Hepatocyte (in vitro differentiated cells): ENCODE measurements at regions not wholly inside any gene's neighbourhood (a gene's known extent, or its start where the extent isn't known, plus 50 kb on each side); places are given as distances from the start of the nearest gene placed in this dataset.

Source experiments
- DNase-seq: peaks from one replicate; pipeline ENCODE4 v3.0.0-alpha.2; 2016; ENCODE audit warnings: low spot score
- H2AFZ ChIP-seq: fragments of 200-600 bp; sonication (generic); 2 replicates; pipeline ENCODE4 v1.6.0; 2016; ENCODE audit warnings: antibody characterized with exemption, mild to moderate bottlenecking
- H3K27ac ChIP-seq: fragments of 200-600 bp; sonication (generic); 2 replicates; pipeline ENCODE4 v1.5.1; 2016; ENCODE audit warnings: mild to moderate bottlenecking
- H3K27me3 ChIP-seq: fragments of 200-600 bp; sonication (generic); 2 replicates; pipeline ENCODE4 v1.6.1; 2016
- H3K36me3 ChIP-seq: fragments of 200-600 bp; sonication (generic); replicated peaks from 2 replicates; pipeline ENCODE4 v1.5.1; 2016; ENCODE audit warnings: low read depth; ENCODE audit not compliant: insufficient read depth
- H3K4me1 ChIP-seq: fragments of 200-600 bp; sonication (generic); 2 replicates; pipeline ENCODE4 v1.5.1; 2016; ENCODE audit warnings: mild to moderate bottlenecking, moderate library complexity; ENCODE audit not compliant: insufficient read depth
- H3K4me2 ChIP-seq: fragments of 200-600 bp; sonication (generic); 2 replicates; pipeline ENCODE4 v1.6.0; 2016
- H3K4me3 ChIP-seq: fragments of 200-600 bp; sonication (generic); 2 replicates; pipeline ENCODE4 v1.5.1; 2016; ENCODE audit warnings: mild to moderate bottlenecking
- H3K79me2 ChIP-seq: fragments of 200-600 bp; sonication (generic); 2 replicates; pipeline ENCODE4 v1.6.0; 2017; ENCODE audit warnings: mild to moderate bottlenecking
- H3K9me2 ChIP-seq: fragments of 200-600 bp; sonication (generic); replicated peaks from 2 replicates; pipeline ENCODE4 v1.6.0; 2017; ENCODE audit warnings: mild to moderate bottlenecking; ENCODE audit not compliant: insufficient read depth
- H3K9me3 ChIP-seq: fragments of 200-600 bp; sonication (generic); 2 replicates; pipeline ENCODE4 v1.5.1; 2016; ENCODE audit warnings: low read depth, mild to moderate bottlenecking
- H4K20me1 ChIP-seq: fragments of 200-600 bp; sonication (generic); 2 replicates; pipeline ENCODE4 v1.6.0; 2016; ENCODE audit warnings: mild to moderate bottlenecking; ENCODE audit not compliant: insufficient read depth, poor library complexity, severe bottlenecking
- EZH2 ChIP-seq: fragments of 200-600 bp; sonication (generic); IDR thresholded peaks from 2 replicates; pipeline ENCODE4 v1.6.1; 2016; ENCODE audit warnings: antibody characterized with exemption, mild to moderate bottlenecking, borderline replicate concordance
- EZH2phosphoT487 ChIP-seq: fragments of 200-600 bp; sonication (generic); IDR thresholded peaks from one replicate; pipeline ENCODE4 v1.6.1; 2018; ENCODE audit warnings: antibody characterized with exemption, mild to moderate bottlenecking, low read depth, moderate library complexity; ENCODE audit not compliant: unreplicated experiment, severe bottlenecking
- WGBS: methylation state at CpG from one replicate; pipeline ENCODE4 v1.1.6; 2016; ENCODE audit warnings: low lambda C conversion rate; ENCODE audit errors: missing lambda C conversion rate; 5-methylcytosine and 5-hydroxymethylcytosine counted together
- TF ChIP-seq, protein P1 (sequence below): fragments of 200-600 bp; sonication (generic); IDR thresholded peaks from 2 replicates; pipeline ENCODE4 v1.5.1; 2016; ENCODE audit warnings: antibody characterized with exemption, mild to moderate bottlenecking; ENCODE audit not compliant: poor library complexity

DNA sequence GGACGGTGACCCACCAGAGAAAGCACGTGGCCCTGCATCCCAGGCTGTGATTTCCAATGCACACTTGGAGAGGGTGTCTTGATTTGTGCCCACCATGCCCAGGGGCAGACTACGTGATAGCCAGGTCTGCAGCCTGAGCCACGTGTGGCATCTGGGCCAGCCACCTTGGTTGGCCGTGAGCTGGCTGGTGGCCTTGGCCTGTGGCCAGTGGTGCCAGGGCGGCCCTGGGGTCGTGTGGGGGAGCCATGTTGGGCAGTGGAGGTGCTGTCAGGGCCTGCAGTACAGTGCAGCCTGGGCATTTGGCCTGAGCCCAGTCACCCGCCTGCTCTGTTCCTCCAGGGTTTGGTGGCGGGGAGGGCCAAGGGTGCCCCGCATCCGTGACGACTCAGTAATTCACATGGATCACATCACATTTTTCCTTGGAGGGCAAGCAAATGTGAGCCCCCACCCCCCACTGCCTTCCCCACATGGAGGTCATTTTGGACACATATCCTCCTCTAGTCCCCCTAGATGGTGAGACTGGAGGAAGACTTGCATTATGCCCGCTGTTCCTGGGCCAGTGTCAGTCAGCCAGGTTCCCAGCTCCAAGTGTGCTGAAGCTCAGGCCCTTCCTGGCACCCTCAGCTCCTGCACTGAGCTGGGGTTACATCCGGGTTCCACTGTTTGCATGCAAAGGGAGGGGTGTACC lies 201.4 kb downstream of the UBE3A start:
- H2AFZ ChIP-seq: no peak overlapping the region
- H3K9me3 ChIP-seq: no peaks in the 10 kb centered on the region

DNA sequence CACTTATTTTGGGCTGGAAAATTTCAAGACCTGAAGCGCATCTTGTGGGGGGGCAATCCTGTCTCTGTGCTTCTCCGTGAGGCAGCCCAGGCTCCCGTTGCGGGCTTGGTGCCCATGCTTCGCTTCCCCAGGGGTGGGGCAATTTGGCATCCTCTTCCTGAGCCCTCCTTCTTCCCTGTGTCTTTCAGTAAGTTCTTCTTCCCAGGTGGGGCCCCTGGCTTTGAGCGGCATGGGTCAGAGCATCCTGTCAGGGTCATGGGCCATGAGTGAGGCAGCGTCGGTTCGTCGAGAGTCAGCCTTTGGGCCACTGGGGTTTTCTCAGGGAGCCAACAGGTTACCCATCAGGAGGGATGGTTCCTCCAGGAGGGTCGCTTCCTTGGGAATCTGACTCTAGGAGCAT lies 200.7 kb downstream of the UBE3A start:
- 95% methylated on average over 11 of the region's 11 CpGs for WGBS

More for the DNA sequence above, 201.4 kb downstream of the UBE3A start:
- TF ChIP-seq EZH2: no peak
- TF ChIP-seq, protein P1, sequence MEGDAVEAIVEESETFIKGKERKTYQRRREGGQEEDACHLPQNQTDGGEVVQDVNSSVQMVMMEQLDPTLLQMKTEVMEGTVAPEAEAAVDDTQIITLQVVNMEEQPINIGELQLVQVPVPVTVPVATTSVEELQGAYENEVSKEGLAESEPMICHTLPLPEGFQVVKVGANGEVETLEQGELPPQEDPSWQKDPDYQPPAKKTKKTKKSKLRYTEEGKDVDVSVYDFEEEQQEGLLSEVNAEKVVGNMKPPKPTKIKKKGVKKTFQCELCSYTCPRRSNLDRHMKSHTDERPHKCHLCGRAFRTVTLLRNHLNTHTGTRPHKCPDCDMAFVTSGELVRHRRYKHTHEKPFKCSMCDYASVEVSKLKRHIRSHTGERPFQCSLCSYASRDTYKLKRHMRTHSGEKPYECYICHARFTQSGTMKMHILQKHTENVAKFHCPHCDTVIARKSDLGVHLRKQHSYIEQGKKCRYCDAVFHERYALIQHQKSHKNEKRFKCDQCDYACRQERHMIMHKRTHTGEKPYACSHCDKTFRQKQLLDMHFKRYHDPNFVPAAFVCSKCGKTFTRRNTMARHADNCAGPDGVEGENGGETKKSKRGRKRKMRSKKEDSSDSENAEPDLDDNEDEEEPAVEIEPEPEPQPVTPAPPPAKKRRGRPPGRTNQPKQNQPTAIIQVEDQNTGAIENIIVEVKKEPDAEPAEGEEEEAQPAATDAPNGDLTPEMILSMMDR: no peak
- no peak for TF ChIP-seq EZH2phosphoT487
- WGBS: 74% methylated on average over 11 of the region's 14 CpGs
- DNase-seq: no peak
- Histone ChIP-seq H4K20me1 (no peaks in the 10 kb centered on the region), H3K79me2 (no peaks in the 10 kb centered on the region), H3K4me3 (no peak overlapping the region), H3K27me3 (no peaks in the 10 kb centered on the region), H3K27ac (no peak overlapping the region), H3K36me3 (no peaks in the 10 kb centered on the region), H3K4me1 (no peaks in the 10 kb centered on the region), H3K4me2 (no peak overlapping the region), H3K9me2 (no peaks in the 10 kb centered on the region)

DNA sequence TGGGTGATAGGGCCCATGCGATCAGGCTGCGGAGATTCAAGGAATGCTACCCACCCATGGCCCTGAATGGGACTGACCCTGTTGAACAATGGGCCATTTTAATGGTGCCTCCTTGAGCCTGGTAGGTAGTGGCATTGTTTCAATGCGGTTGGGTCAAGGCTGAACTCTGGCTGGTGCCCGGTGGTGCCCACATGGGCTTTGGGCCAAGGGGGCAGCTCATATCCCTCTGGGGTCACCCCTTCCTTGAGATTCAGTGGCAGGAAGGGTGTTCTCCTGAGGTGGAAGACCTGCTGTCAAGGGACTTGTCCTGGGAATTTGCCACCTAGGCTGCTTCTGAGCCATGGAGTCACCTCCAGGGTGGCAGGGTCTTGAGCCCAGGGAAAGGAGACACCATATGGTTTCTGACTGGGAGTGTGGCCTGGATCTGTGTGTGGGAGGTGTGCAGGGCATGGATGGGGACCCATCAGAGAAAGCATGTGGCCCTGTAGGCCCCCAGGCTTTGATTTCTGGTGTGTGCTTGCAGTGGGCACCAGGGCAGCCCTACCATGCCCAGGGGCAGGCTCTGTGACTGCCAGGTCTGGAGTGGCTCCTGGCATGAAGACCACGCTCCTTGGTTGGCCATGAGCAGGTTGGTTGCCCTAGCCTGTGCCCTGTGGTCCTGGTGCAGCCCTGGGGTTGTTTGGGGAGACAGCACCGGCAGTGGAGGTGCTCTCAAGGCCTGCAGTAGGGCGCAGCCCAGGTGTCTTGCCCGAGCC lies 199.9 kb downstream of the UBE3A start:
- 78% methylated on average over 8 of the region's 8 CpGs for WGBS
- DNase-seq: no peak

More for the DNA sequence above, 200.7 kb downstream of the UBE3A start:
- Histone ChIP-seq H3K36me3 (no peaks in the 10 kb centered on the region), H3K9me2 (no peaks in the 10 kb centered on the region), H3K9me3 (no peaks in the 10 kb centered on the region), H2AFZ (no peak overlapping the region), H3K4me3 (no peak overlapping the region), H3K27me3 (no peaks in the 10 kb centered on the region), H3K79me2 (no peaks in the 10 kb centered on the region), H4K20me1 (no peaks in the 10 kb centered on the region), H3K4me1 (no peaks in the 10 kb centered on the region), H3K27ac (no peak overlapping the region), H3K4me2 (no peak overlapping the region)
- TF ChIP-seq EZH2phosphoT487 (no peak), EZH2 (no peak)
- TF ChIP-seq, protein P1: no peak
- DNase-seq: no peak

More for the DNA sequence above, 199.9 kb downstream of the UBE3A start:
- Histone ChIP-seq H3K9me3 (no peaks in the 10 kb centered on the region), H3K4me1 (no peaks in the 10 kb centered on the region), H2AFZ (no peak overlapping the region), H4K20me1 (no peaks in the 10 kb centered on the region), H3K27me3 (no peaks in the 10 kb centered on the region), H3K4me2 (no peak overlapping the region), H3K36me3 (no peaks in the 10 kb centered on the region), H3K79me2 (no peaks in the 10 kb centered on the region), H3K27ac (no peak overlapping the region), H3K9me2 (no peaks in the 10 kb centered on the region), H3K4me3 (no peak overlapping the region)
- TF ChIP-seq EZH2: no peak
- no peak for TF ChIP-seq EZH2phosphoT487
- TF ChIP-seq, protein P1: no peak
